Peyer's patch (tissue), 4 donors: ENCODE measurements at regions not wholly inside any gene's neighbourhood (a gene's known extent, or its start where the extent isn't known, plus 50 kb on each side); places are given as distances from the start of the nearest gene placed in this dataset.

Experiments
- POLR2A ChIP-seq, 2 donors: fragments of 450-650 bp; IDR thresholded peaks; one replicate each; pipeline ENCODE4 v1.5.1; 2017; ENCODE audit warnings: antibody characterized with exemption in 2 of 2, mild to moderate bottlenecking in 2 of 2, moderate library complexity in 2 of 2
- TF ChIP-seq, protein P1 (sequence below), 6 experiments: fragments of 450-650 bp in 4 of 6; fragments of 200-600 bp in 2 of 6; sonication (generic) in 1 of 6; IDR thresholded peaks; one replicate each; pipeline ENCODE4 v1.5.1; 2017 to 2019; ENCODE audit warnings: antibody characterized with exemption in 6 of 6, mild to moderate bottlenecking in 3 of 6, moderate library complexity in 1 of 6

DNA sequence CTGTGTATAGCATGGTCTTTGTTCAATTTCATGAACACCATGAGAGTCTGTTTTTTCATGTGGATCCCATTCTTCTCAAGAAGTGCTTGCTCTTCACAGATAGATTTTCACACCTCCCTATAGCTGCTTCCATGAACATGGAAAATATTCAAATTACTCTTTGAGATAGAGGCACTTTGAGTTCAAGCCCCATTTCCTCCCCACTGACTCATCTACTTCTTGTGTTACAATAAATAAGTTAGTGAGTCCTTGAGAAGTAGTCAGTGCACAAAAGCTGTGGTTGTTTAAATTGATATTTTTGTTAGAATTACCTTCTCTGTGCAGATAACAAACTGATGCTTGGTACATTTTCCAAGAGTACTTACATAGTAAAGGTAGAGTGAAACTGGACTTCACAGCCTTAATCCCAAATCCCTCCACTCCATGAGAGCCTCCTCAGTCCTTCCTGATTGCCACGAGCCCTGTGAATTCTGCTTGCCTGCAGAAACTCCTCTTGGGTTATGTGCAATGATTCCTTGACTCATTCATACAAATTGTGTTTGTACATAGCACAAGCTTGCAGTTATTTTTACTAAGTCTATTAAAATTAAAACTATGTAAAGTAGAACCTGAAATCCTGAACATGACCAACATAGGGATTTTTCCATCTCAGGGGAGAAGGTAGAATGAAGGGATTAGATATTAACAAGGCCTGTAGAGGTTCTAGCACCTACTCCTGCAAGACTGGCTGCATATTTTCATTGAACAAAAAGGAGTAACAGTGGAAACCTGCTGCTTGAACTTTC is 496.2 kb downstream of the TNS3 start:
- TF ChIP-seq, protein P1, sequence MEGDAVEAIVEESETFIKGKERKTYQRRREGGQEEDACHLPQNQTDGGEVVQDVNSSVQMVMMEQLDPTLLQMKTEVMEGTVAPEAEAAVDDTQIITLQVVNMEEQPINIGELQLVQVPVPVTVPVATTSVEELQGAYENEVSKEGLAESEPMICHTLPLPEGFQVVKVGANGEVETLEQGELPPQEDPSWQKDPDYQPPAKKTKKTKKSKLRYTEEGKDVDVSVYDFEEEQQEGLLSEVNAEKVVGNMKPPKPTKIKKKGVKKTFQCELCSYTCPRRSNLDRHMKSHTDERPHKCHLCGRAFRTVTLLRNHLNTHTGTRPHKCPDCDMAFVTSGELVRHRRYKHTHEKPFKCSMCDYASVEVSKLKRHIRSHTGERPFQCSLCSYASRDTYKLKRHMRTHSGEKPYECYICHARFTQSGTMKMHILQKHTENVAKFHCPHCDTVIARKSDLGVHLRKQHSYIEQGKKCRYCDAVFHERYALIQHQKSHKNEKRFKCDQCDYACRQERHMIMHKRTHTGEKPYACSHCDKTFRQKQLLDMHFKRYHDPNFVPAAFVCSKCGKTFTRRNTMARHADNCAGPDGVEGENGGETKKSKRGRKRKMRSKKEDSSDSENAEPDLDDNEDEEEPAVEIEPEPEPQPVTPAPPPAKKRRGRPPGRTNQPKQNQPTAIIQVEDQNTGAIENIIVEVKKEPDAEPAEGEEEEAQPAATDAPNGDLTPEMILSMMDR (IDR thresholded peaks at IDR 0.05) = no peak
- no peak for TF ChIP-seq POLR2A (IDR thresholded peaks at IDR 0.05)
